IMR-90 (cell line): ENCODE measurements at regions not wholly inside any gene's neighbourhood (a gene's known extent, or its start where the extent isn't known, plus 50 kb on each side); places are given as distances from the start of the nearest gene placed in this dataset.

Experiments
- ATAC-seq: fragments of 200-7000 bp; cut with Tn5 transposase; 2 replicates; pipeline ENCODE4 v1.9.1; 2020; ENCODE audit warnings: low read depth, mild to moderate bottlenecking, moderate library complexity
- BruUV-seq: library from RNA; stranded (reverse); fragments of 400-500 nt; replicated peaks from 2 replicates; lab custom pipeline; 2021; lab: Mats Ljungman, UMichigan
- CTCF ChIA-PET: fragments of 300-600 bp; formaldehyde crosslinking; extraction: SDS; loops from one replicate; lab custom pipeline; 2021; ENCODE audit warnings: antibody characterized with exemption; lab: Yijun Ruan, JAX
- POLR2A ChIA-PET: fragments of 300-600 bp; sonication (Branson Sonifier 250); formaldehyde crosslinking; loops from one replicate; lab custom pipeline; 2022; ENCODE audit warnings: antibody characterized with exemption; ENCODE audit not compliant: unreplicated experiment; lab: Charles Lee
- DNase-seq: peaks from one replicate; pipeline ENCODE4 v3.0.0; 2013
- H2AFZ ChIP-seq: replicated peaks from 2 replicates; pipeline ENCODE3; 2013; ENCODE audit warnings: low read length, mild to moderate bottlenecking; ENCODE audit not compliant: poor library complexity
- H2AK5ac ChIP-seq: 2 replicates; pipeline ENCODE4 v1.6.1; 2013; ENCODE audit warnings: low read depth, low read length, inconsistent platforms
- H2AK9ac ChIP-seq: replicated peaks from 2 replicates; pipeline ENCODE3; 2013; ENCODE audit warnings: mild to moderate bottlenecking, low read depth, low read length, moderate library complexity; ENCODE audit not compliant: poor library complexity
- H2BK120ac ChIP-seq: 2 replicates; pipeline ENCODE4 v1.6.1; 2013; ENCODE audit warnings: low read depth, low read length, inconsistent platforms
- H2BK15ac ChIP-seq: 3 replicates; pipeline ENCODE4 v1.6.1; 2013; ENCODE audit warnings: low read depth, low read length, inconsistent platforms
- H2BK20ac ChIP-seq: 2 replicates; pipeline ENCODE4 v1.6.1; 2013; ENCODE audit warnings: low read depth, mild to moderate bottlenecking, inconsistent platforms, low read length, moderate library complexity
- H2BK5ac ChIP-seq: 2 replicates; pipeline ENCODE4 v1.6.1; 2013; ENCODE audit warnings: mild to moderate bottlenecking, low read depth, low read length, inconsistent platforms; ENCODE audit not compliant: poor library complexity, severe bottlenecking
- H3K14ac ChIP-seq: replicated peaks from 2 replicates; pipeline ENCODE4 v1.6.1; 2013; ENCODE audit warnings: low read depth, low read length, inconsistent platforms
- H3K18ac ChIP-seq: 2 replicates; pipeline ENCODE4 v1.6.1; 2013; ENCODE audit warnings: low read depth, low read length, control low read depth
- H3K23ac ChIP-seq: 2 replicates; pipeline ENCODE4 v1.6.1; 2013; ENCODE audit warnings: low read depth, low read length, inconsistent platforms
- H3K27ac ChIP-seq: 2 replicates; pipeline ENCODE4 v1.5.1; 2013; ENCODE audit warnings: mild to moderate bottlenecking, control low read depth, low read length; ENCODE audit not compliant: insufficient read depth
- H3K27me3 ChIP-seq: 2 replicates; pipeline ENCODE4 v1.6.1; 2013; ENCODE audit warnings: low read length; ENCODE audit not compliant: control insufficient read depth, insufficient read depth
- H3K36me3 ChIP-seq: 2 replicates; pipeline ENCODE4 v1.6.1; 2013; ENCODE audit warnings: low read length, mixed read lengths; ENCODE audit not compliant: control insufficient read depth, insufficient read depth
- H3K4ac ChIP-seq: 2 replicates; pipeline ENCODE4 v1.6.1; 2013; ENCODE audit warnings: low read depth, low read length, inconsistent platforms
- H3K4me1 ChIP-seq: 2 replicates; pipeline ENCODE4 v1.6.1; 2013; ENCODE audit warnings: low read length, mixed read lengths; ENCODE audit not compliant: control insufficient read depth, insufficient read depth
- H3K4me2 ChIP-seq: 2 replicates; pipeline ENCODE4 v1.6.1; 2013; ENCODE audit warnings: low read depth, mild to moderate bottlenecking, control low read depth, low read length, moderate library complexity
- H3K4me3 ChIP-seq: 2 replicates; pipeline ENCODE4 v1.5.1; 2013; ENCODE audit warnings: low read depth, mild to moderate bottlenecking, control low read depth, low read length, moderate library complexity; ENCODE audit not compliant: insufficient read depth
- H3K56ac ChIP-seq: 2 replicates; pipeline ENCODE4 v1.6.1; 2013; ENCODE audit warnings: low read length, inconsistent platforms; ENCODE audit not compliant: insufficient read depth; ENCODE audit errors: extremely low read depth
- H3K79me1 ChIP-seq, 2 experiments: 2 replicates each; pipeline ENCODE4 v1.6.1; 2013; ENCODE audit warnings: low read length in 2 of 2, inconsistent platforms in 1 of 2, low read depth in 1 of 2
- H3K9ac ChIP-seq: 2 replicates; pipeline ENCODE4 v1.6.1; 2013; ENCODE audit warnings: low read depth, low read length, control low read depth
- H3K9me1 ChIP-seq: 2 replicates; pipeline ENCODE4 v1.6.1; 2013; ENCODE audit warnings: low read length, inconsistent platforms; ENCODE audit not compliant: insufficient read depth
- H3K9me3 ChIP-seq: 2 replicates; pipeline ENCODE4 v1.6.1; 2013; ENCODE audit warnings: low read length; ENCODE audit not compliant: control insufficient read depth, insufficient read depth
- H4K20me1 ChIP-seq: 2 replicates; pipeline ENCODE4 v1.6.1; 2013; ENCODE audit warnings: low read length, inconsistent platforms; ENCODE audit not compliant: insufficient read depth
- H4K5ac ChIP-seq: 2 replicates; pipeline ENCODE4 v1.6.1; 2013; ENCODE audit warnings: mild to moderate bottlenecking, low read depth, low read length, control low read depth
- H4K8ac ChIP-seq, 2 experiments: 2 replicates each; pipeline ENCODE4 v1.6.1; 2013; ENCODE audit warnings: low read depth in 2 of 2, low read length in 2 of 2, control low read depth in 1 of 2, inconsistent platforms in 1 of 2
- H4K91ac ChIP-seq: 2 replicates; pipeline ENCODE4 v1.6.1; 2013; ENCODE audit warnings: low read depth, low read length, inconsistent platforms; ENCODE audit not compliant: insufficient read depth
- BHLHE40 ChIP-seq: fragments of 150-350 bp; IDR thresholded peaks from 2 replicates; pipeline ENCODE4 v1.6.1; 2016; ENCODE audit warnings: mild to moderate bottlenecking, low read depth, low read length
- CEBPB ChIP-seq: IDR thresholded peaks from 2 replicates; pipeline ENCODE4 v1.6.1; 2012; ENCODE audit warnings: low read depth, low read length, improper control_type of control experiment
- CHD1 ChIP-seq: IDR thresholded peaks from 2 replicates; pipeline ENCODE4 v1.6.1; 2012; ENCODE audit warnings: low read depth, low read length, improper control_type of control experiment
- CTCF ChIP-seq: conservative IDR thresholded peaks from 2 replicates; pipeline ENCODE4 v1.5.1; 2012; ENCODE audit warnings: mild to moderate bottlenecking, low read depth, low read length, improper control_type of control experiment
- ELK1 ChIP-seq: fragments of 150-350 bp; IDR thresholded peaks from 2 replicates; pipeline ENCODE4 v1.6.1; 2016; ENCODE audit warnings: low read depth, mild to moderate bottlenecking, low read length, moderate library complexity, borderline replicate concordance
- FOS ChIP-seq: fragments of 150-350 bp; IDR thresholded peaks from 2 replicates; pipeline ENCODE4 v1.6.1; 2016; ENCODE audit warnings: low read depth, low read length
- MAFK ChIP-seq: IDR thresholded peaks from 2 replicates; pipeline ENCODE4 v1.6.1; 2012; ENCODE audit warnings: low read depth, low read length, improper control_type of control experiment
- MAZ ChIP-seq: IDR thresholded peaks from 2 replicates; pipeline ENCODE4 v1.6.1; 2012; ENCODE audit warnings: low read depth, mild to moderate bottlenecking, low read length, improper control_type of control experiment, moderate library complexity, borderline replicate concordance
- MXI1 ChIP-seq: IDR thresholded peaks from 2 replicates; pipeline ENCODE4 v1.6.1; 2012; ENCODE audit warnings: low read depth, mild to moderate bottlenecking, low read length, moderate library complexity, borderline replicate concordance
- NFE2L2 ChIP-seq: fragments of 150-350 bp; IDR thresholded peaks from 2 replicates; pipeline ENCODE4 v1.6.1; 2016; ENCODE audit warnings: low read depth, mild to moderate bottlenecking, low read length
- POLR2A ChIP-seq: IDR thresholded peaks from 2 replicates; pipeline ENCODE4 v1.6.1; 2012; ENCODE audit warnings: mild to moderate bottlenecking, low read depth, low read length
- RAD21 ChIP-seq: IDR thresholded peaks from 2 replicates; pipeline ENCODE4 v1.6.1; 2012; ENCODE audit warnings: low read length, improper control_type of control experiment
- RCOR1 ChIP-seq: IDR thresholded peaks from 2 replicates; pipeline ENCODE4 v1.6.1; 2012; ENCODE audit warnings: mild to moderate bottlenecking, low read length, improper control_type of control experiment; ENCODE audit not compliant: insufficient replicate concordance
- RFX5 ChIP-seq: IDR thresholded peaks from 2 replicates; pipeline ENCODE4 v1.8.0; 2012; ENCODE audit warnings: low read depth, mild to moderate bottlenecking, low read length, moderate library complexity
- SMC3 ChIP-seq: fragments of 150-350 bp; IDR thresholded peaks from 2 replicates; pipeline ENCODE4 v1.6.1; 2016; ENCODE audit warnings: low read depth, mild to moderate bottlenecking, antibody characterized with exemption, low read length, moderate library complexity
- USF2 ChIP-seq: fragments of 150-350 bp; IDR thresholded peaks from 2 replicates; pipeline ENCODE4 v1.6.1; 2017; ENCODE audit warnings: mild to moderate bottlenecking, antibody characterized with exemption, low read length, low read depth
- WGBS, 2 experiments: methylation state at CpG; one replicate each; pipeline versions ENCODE4 v1.1.5 to v1.1.7; 2013; ENCODE audit warnings: missing lambda C conversion rate in 2 of 2; ENCODE audit not compliant: insufficient read length in 1 of 2; ENCODE audit errors: extremely low coverage in 2 of 2; 5-methylcytosine and 5-hydroxymethylcytosine counted together
- dilution Hi-C: fragments of 300-500 bp; cut with HindIII; formaldehyde crosslinking; loops from one replicate; pipeline ENCODE4 v1.14.3; 2018; ENCODE audit warnings: low sequenced_read_pairs; ENCODE audit not compliant: unreplicated experiment
- in situ Hi-C: fragments of 300-500 bp; cut with MboI; formaldehyde crosslinking; loops from 3 replicates; pipeline ENCODE4 v1.14.3; 2019; ENCODE audit warnings: low sequenced_read_pairs, inconsistent platforms, mixed read lengths
- intact Hi-C: fragments of 100-400 bp; cut with micrococcal nuclease; formaldehyde crosslinking; loops from 2 replicates; pipeline ENCODE4 v1.10.0; 2022

- no peak overlapping the region for H3K4me3 ChIP-seq
- H3K79me1 ChIP-seq, result no peaks in the 10 kb centered on the region
- H2BK5ac ChIP-seq, result no peak overlapping the region
- H4K20me1 ChIP-seq, result no peaks in the 10 kb centered on the region
- ChIA-PET POLR2A (no interaction called here), CTCF (no interaction called here)
- ATAC-seq (no peak), DNase-seq (no peak)
- in situ Hi-C loops (no loop called here), intact Hi-C loops (no loop called here), dilution Hi-C loops (no loop called here)
- BruUV-seq, result no TSS peak
- no peak overlapping the region for H3K9ac ChIP-seq
- H3K27ac ChIP-seq, result no peak overlapping the region
- no peak overlapping the region for H2BK20ac ChIP-seq
- H3K4me2 ChIP-seq, result no peak overlapping the region
- no peaks in the 10 kb centered on the region for H3K27me3 ChIP-seq
- H3K9me1 ChIP-seq, result no peaks in the 10 kb centered on the region
- no peak overlapping the region for H3K18ac ChIP-seq
- no peaks in the 10 kb centered on the region for H3K9me3 ChIP-seq
- no peak overlapping the region for H3K23ac ChIP-seq
- H3K4ac ChIP-seq, result no peak overlapping the region
- H3K56ac ChIP-seq, result no peak overlapping the region
- H3K36me3 ChIP-seq, result no peaks in the 10 kb centered on the region
- H3K14ac ChIP-seq, result no peak overlapping the region
- H4K5ac ChIP-seq, result no peak overlapping the region
- H2BK120ac ChIP-seq, result no peak overlapping the region
- H4K91ac ChIP-seq, result no peak overlapping the region
- no peak overlapping the region for H2AFZ ChIP-seq
- H2AK9ac ChIP-seq, result no peak overlapping the region
- H4K8ac ChIP-seq, result no peak overlapping the region
- H3K4me1 ChIP-seq, result no peaks in the 10 kb centered on the region
- no peak overlapping the region for H2AK5ac ChIP-seq
- no CpG with 5 or more reads among the region's 2 CpGs for WGBS, 2 experiments
- no peak for TF ChIP-seq RCOR1
- TF ChIP-seq MAZ, result no peak
- no peak for TF ChIP-seq USF2
- no peak for TF ChIP-seq MAFK
- no peak for TF ChIP-seq FOS
- TF ChIP-seq POLR2A, result no peak
- no peak for TF ChIP-seq RFX5
- TF ChIP-seq NFE2L2, result no peak
- TF ChIP-seq CTCF, result no peak
- TF ChIP-seq RAD21, result no peak
- no peak for TF ChIP-seq BHLHE40
- TF ChIP-seq CEBPB, result no peak
- TF ChIP-seq CHD1, result no peak
- no peak for TF ChIP-seq SMC3
- no peak for TF ChIP-seq MXI1
- TF ChIP-seq ELK1, result no peak
- no peak overlapping the region for H2BK15ac ChIP-seq
Observed at GRCh38 chrX:140172401-140172800, 207.1 kb upstream of the CXorf66 start.
